Memory B cell (primary cell): ENCODE measurements at regions not wholly inside any gene's neighbourhood (a gene's known extent, or its start where the extent isn't known, plus 50 kb on each side); places are given as distances from the start of the nearest gene placed in this dataset.

Experiments used
- ATAC-seq: fragments of 150-1000 bp; cut with Tn5 transposase; 2 replicates; pipeline ENCODE4 v1.10.0; 2021; ENCODE audit warnings: low read depth, mild to moderate bottlenecking, moderate library complexity
- DNase-seq, 2 donors: peaks; one replicate each; pipeline ENCODE4 v3.0.0; 2022; ENCODE audit warnings: low spot score in 2 of 2
- H3K27ac Mint-ChIP-seq: one replicate; pipeline ENCODE4 v1.8.0; 2022; ENCODE audit warnings: mild to moderate bottlenecking, moderate library complexity, mixed read lengths
- H3K27me3 Mint-ChIP-seq: one replicate; pipeline ENCODE4 v1.8.0; 2022; ENCODE audit warnings: mixed read lengths
- H3K36me3 Mint-ChIP-seq: one replicate; pipeline ENCODE4 v1.8.0; 2022; ENCODE audit warnings: mild to moderate bottlenecking, mixed read lengths
- H3K4me1 Mint-ChIP-seq: one replicate; pipeline ENCODE4 v1.8.0; 2022; ENCODE audit warnings: mixed read lengths
- H3K4me3 Mint-ChIP-seq: one replicate; pipeline ENCODE4 v1.8.0; 2022; ENCODE audit warnings: mild to moderate bottlenecking, moderate library complexity, mixed read lengths
- H3K9me3 Mint-ChIP-seq: one replicate; pipeline ENCODE4 v1.8.0; 2022; ENCODE audit warnings: mixed read lengths

GRCh38 chr2:162974771-162975170, 136.2 kb upstream of the KCNH7 start:
- no peak overlapping the region for H3K27ac Mint-ChIP-seq
- no peaks in the 10 kb centered on the region for H3K36me3 Mint-ChIP-seq
- H3K4me1 Mint-ChIP-seq, result no peaks in the 10 kb centered on the region
- DNase-seq (no peak), ATAC-seq (no peak)
- H3K4me3 Mint-ChIP-seq, result no peak overlapping the region
- no peaks in the 10 kb centered on the region for H3K27me3 Mint-ChIP-seq
- H3K9me3 Mint-ChIP-seq, result peaks cover 4% of the 10 kb centered on the region

- Mint-ChIP-seq H3K36me3 (no peaks in the 10 kb centered on the region), H3K4me3 (no peak overlapping the region), H3K4me1 (no peaks in the 10 kb centered on the region), H3K27me3 (no peaks in the 10 kb centered on the region), H3K9me3 (peaks cover 4% of the 10 kb centered on the region), H3K27ac (no peak overlapping the region)
- DNase-seq, result no peak
- no peak for ATAC-seq
Measured at GRCh38 chr2:162972383-162972782, 133.8 kb upstream of the KCNH7 start.

DNA sequence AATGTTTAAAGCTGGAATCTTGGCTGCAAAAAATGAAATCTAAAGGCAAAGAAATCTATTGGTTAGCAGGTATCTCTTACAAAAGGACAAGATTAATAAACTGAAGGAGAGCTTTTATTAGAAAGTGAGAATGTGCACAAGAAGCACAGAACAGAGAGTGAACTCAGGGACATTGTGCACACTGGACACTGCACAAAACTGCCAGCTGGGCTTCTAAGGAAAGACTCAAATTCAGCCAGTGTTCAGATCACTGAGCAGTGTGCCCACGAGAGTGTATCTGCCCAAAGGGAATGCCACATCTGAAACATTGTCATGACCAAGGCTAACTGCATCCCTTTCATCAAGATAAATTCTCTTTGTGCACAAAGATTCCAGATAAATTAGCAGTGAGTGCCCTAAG, 129.7 kb upstream of the KCNH7 start:
- Mint-ChIP-seq H3K27ac (no peak overlapping the region), H3K27me3 (no peaks in the 10 kb centered on the region), H3K9me3 (peaks cover 2% of the 10 kb centered on the region), H3K4me3 (no peak overlapping the region), H3K36me3 (no peaks in the 10 kb centered on the region), H3K4me1 (no peaks in the 10 kb centered on the region)
- ATAC-seq (no peak), DNase-seq (no peak)

- H3K27ac Mint-ChIP-seq, result no peak overlapping the region
- no peak for DNase-seq
- no peaks in the 10 kb centered on the region for H3K27me3 Mint-ChIP-seq
- peaks cover 2% of the 10 kb centered on the region for H3K9me3 Mint-ChIP-seq
- no peak for ATAC-seq
- H3K4me1 Mint-ChIP-seq, result no peaks in the 10 kb centered on the region
- no peaks in the 10 kb centered on the region for H3K36me3 Mint-ChIP-seq
- H3K4me3 Mint-ChIP-seq, result no peak overlapping the region
Measured at GRCh38 chr2:162967811-162968210, 129.2 kb upstream of the KCNH7 start.

DNA sequence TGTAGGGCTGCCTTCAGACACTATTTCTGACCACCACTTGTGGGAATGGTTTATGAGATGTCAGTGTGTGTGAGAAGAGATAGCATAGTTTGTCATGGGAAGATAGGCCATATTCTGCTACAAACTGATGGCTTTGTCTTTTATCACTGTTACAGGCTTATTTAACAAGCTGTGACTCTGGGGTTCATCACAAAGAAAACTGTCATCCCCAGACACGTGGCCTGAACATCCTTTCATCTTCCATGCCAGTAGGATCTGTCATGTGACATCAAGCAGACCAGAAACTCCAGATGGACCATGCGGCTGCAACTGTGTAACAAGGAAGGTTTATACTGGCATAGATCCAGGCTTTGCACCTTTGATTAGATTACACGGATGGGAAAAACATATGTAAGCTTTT, 128.6 kb upstream of the KCNH7 start:
- no peak overlapping the region for H3K4me3 Mint-ChIP-seq
- peaks cover 2% of the 10 kb centered on the region for H3K9me3 Mint-ChIP-seq
- ATAC-seq (no peak), DNase-seq (no peak)
- no peaks in the 10 kb centered on the region for H3K4me1 Mint-ChIP-seq
- no peaks in the 10 kb centered on the region for H3K36me3 Mint-ChIP-seq
- no peaks in the 10 kb centered on the region for H3K27me3 Mint-ChIP-seq
- no peak overlapping the region for H3K27ac Mint-ChIP-seq

- Mint-ChIP-seq H3K27me3 (no peaks in the 10 kb centered on the region), H3K9me3 (peaks cover 2% of the 10 kb centered on the region), H3K36me3 (no peaks in the 10 kb centered on the region), H3K27ac (no peak overlapping the region), H3K4me1 (no peaks in the 10 kb centered on the region), H3K4me3 (no peak overlapping the region)
- ATAC-seq (no peak), DNase-seq (no peak)
Measured at GRCh38 chr2:162965191-162965590, 126.6 kb upstream of the KCNH7 start.

DNA sequence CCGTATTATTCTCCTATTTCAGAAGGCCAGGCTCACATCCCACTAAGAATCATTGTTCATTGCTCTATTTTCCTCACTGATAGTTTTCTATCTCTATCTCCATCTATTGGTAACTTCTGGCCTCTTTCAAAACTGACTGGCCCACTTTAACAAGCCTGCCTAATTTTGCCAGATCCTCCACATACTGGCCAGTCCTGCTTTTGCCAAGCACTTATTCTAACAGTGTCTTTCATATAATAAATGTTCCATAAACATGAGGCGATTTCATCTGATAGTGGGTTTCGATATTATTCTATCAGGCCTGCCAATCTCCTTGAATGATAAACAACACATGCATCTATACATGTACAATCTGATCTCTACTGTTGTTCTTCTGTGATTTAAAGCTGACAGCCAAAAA, 125.9 kb upstream of the KCNH7 start:
- ATAC-seq, result no peak
- H3K4me3 Mint-ChIP-seq, result no peak overlapping the region
- DNase-seq, result no peak
- no peaks in the 10 kb centered on the region for H3K4me1 Mint-ChIP-seq
- H3K36me3 Mint-ChIP-seq, result no peaks in the 10 kb centered on the region
- no peak overlapping the region for H3K27ac Mint-ChIP-seq
- no peaks in the 10 kb centered on the region for H3K27me3 Mint-ChIP-seq
- H3K9me3 Mint-ChIP-seq, result peaks cover 4% of the 10 kb centered on the region

DNA sequence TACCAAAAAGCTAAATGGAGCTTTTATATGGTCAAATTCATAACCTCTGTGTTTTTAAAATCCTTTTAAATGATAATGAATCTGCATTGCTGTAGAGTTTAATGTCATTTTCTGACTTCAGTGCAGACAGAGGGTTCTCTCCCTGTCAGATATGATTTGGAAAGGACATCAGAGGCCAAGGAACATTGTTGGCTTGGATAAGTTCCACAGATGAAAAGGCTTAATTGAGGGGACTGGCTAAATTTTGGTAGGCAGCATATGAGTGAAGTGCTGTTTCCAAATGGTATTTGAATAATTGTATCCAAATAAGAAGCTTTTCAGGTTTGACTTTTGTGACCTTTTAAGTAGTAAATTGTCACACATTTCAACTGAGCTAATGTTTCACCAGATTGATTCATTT, 124.6 kb upstream of the KCNH7 start:
- Mint-ChIP-seq H3K27ac (no peak overlapping the region), H3K4me1 (no peaks in the 10 kb centered on the region), H3K27me3 (no peaks in the 10 kb centered on the region), H3K9me3 (peaks cover 7% of the 10 kb centered on the region), H3K36me3 (no peaks in the 10 kb centered on the region), H3K4me3 (no peak overlapping the region)
- no peak for DNase-seq
- ATAC-seq, result no peak

DNA sequence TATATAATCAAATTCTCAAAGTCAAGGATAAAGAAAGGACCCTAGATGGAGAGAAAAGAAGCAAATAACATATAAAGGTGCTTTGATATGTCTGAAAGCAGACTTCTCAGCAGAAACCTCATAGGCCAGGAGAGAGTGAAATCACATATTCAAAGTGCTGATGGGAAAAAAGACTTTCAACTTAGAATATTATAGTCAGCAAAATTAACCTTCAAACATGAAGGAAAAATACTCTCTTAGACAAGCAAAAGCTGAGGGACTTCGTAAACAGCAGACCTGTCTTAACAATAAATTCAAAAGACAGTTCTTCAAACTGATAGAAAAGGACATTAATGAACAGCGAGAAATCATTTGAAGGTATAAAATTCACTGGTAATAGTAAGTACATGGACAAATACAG, 107.2 kb upstream of the KCNH7 start:
- Mint-ChIP-seq H3K4me3 (no peak overlapping the region), H3K4me1 (no peaks in the 10 kb centered on the region), H3K9me3 (peaks cover 2% of the 10 kb centered on the region), H3K27ac (no peak overlapping the region), H3K36me3 (no peaks in the 10 kb centered on the region), H3K27me3 (no peaks in the 10 kb centered on the region)
- no peak for DNase-seq
- no peak for ATAC-seq

GRCh38 chr2:162938387-162938786, 99.8 kb upstream of the KCNH7 start:
- no peak for ATAC-seq
- H3K27ac Mint-ChIP-seq, result no peak overlapping the region
- H3K4me3 Mint-ChIP-seq, result no peak overlapping the region
- H3K9me3 Mint-ChIP-seq, result peaks cover 3% of the 10 kb centered on the region
- H3K4me1 Mint-ChIP-seq, result no peaks in the 10 kb centered on the region
- no peaks in the 10 kb centered on the region for H3K36me3 Mint-ChIP-seq
- no peaks in the 10 kb centered on the region for H3K27me3 Mint-ChIP-seq
- no peak for DNase-seq

GRCh38 chr2:162934191-162934590, 95.6 kb upstream of the KCNH7 start:
- H3K9me3 Mint-ChIP-seq, result peaks cover 2% of the 10 kb centered on the region
- H3K4me1 Mint-ChIP-seq, result no peaks in the 10 kb centered on the region
- ATAC-seq (no peak), DNase-seq (no peak)
- no peak overlapping the region for H3K27ac Mint-ChIP-seq
- H3K4me3 Mint-ChIP-seq, result no peak overlapping the region
- no peaks in the 10 kb centered on the region for H3K36me3 Mint-ChIP-seq
- no peaks in the 10 kb centered on the region for H3K27me3 Mint-ChIP-seq

GRCh38 chr2:162932416-162932815, 93.8 kb upstream of the KCNH7 start:
- Mint-ChIP-seq H3K9me3 (peaks cover 2% of the 10 kb centered on the region), H3K27ac (no peak overlapping the region), H3K4me1 (no peaks in the 10 kb centered on the region), H3K27me3 (no peaks in the 10 kb centered on the region), H3K36me3 (no peaks in the 10 kb centered on the region), H3K4me3 (no peak overlapping the region)
- DNase-seq, result no peak
- ATAC-seq, result no peak

DNA sequence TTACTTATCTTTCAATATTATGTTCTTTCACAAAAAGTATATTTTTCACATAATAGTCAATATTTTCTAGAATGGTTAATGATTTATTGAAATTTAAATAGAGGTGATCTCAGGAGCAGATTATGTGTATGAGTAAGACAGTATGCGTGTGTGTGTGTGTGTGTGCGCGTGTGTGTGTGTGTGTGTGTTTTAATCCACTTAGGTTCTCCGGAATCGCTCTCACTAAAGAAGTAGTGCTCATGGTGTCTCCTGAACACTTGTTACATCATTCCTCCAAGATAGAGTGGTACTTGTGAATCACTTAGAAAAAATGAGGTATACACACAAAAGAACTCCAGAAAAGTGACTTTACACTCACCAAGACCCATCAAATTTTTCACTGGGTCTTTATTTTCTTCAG, 91.0 kb upstream of the KCNH7 start:
- H3K9me3 Mint-ChIP-seq, result no peaks in the 10 kb centered on the region
- H3K36me3 Mint-ChIP-seq, result no peaks in the 10 kb centered on the region
- no peaks in the 10 kb centered on the region for H3K4me1 Mint-ChIP-seq
- H3K4me3 Mint-ChIP-seq, result no peak overlapping the region
- H3K27ac Mint-ChIP-seq, result no peak overlapping the region
- DNase-seq, result no peak
- H3K27me3 Mint-ChIP-seq, result no peaks in the 10 kb centered on the region
- ATAC-seq, result no peak

DNA sequence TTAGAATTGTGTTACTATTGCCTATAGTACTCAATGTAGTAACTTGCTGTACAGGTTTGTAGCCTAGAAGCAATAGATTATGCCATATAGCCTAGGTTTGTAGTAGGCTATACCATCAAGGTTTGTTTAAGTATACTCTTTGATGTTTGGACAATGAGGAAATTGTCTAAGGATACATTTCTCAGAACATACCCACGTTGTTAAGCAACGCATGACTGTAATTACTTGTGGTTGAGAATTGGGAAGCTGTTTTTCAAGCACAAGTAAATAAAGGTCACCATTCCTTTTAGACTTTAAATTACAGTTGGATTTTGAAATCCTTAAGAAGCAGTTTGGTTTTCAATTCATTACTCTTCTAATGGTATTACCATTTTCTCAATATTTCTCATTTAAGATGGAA, 89.8 kb upstream of the KCNH7 start:
- Mint-ChIP-seq H3K36me3 (no peaks in the 10 kb centered on the region), H3K9me3 (no peaks in the 10 kb centered on the region), H3K27ac (no peak overlapping the region), H3K4me3 (no peak overlapping the region), H3K4me1 (no peaks in the 10 kb centered on the region), H3K27me3 (no peaks in the 10 kb centered on the region)
- ATAC-seq (no peak), DNase-seq (no peak)

DNA sequence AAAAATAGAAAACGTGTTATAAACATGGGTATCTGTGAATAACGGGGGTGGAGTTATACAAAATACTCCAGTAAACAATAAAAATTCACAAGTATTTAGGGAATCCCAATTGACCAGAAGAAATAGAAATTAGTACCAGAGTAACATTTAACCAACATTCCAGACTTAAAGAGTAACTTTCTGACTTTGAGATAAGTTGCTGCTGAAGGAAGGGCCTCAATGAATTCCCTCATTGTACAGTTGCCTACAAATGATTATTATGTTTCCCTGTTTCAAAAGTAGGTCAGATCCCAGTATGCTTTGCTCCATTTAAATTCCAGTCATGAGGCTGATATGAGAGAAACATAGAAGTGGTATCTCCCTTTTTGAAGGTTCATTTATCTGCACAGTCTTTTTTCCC, 88.3 kb upstream of the KCNH7 start:
- Mint-ChIP-seq H3K36me3 (no peaks in the 10 kb centered on the region), H3K4me3 (no peak overlapping the region), H3K27ac (no peak overlapping the region), H3K4me1 (no peaks in the 10 kb centered on the region), H3K9me3 (no peaks in the 10 kb centered on the region), H3K27me3 (no peaks in the 10 kb centered on the region)
- DNase-seq (no peak), ATAC-seq (no peak)

DNA sequence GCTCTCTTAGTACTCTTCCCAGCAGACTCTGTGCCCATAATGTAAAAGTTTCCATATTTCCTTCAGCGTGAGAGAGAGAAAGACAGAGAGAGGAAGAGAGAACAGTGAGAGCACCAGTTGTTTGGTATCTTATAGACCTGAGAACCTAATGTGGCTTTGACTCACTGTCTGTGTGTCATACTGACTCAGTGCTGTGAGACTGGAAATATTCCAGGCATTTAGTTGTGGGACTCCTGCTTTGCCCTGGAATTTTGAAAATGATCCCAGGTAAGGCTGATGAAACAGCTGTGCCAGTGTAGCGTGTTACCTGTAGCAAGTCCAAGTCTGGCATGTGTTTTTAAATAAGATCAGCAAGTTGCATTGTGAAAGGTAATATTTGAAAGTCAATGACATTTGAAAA, 87.9 kb upstream of the KCNH7 start:
- no peaks in the 10 kb centered on the region for H3K36me3 Mint-ChIP-seq
- no peak overlapping the region for H3K4me3 Mint-ChIP-seq
- ATAC-seq (no peak), DNase-seq (no peak)
- H3K9me3 Mint-ChIP-seq, result no peaks in the 10 kb centered on the region
- H3K27ac Mint-ChIP-seq, result no peak overlapping the region
- H3K4me1 Mint-ChIP-seq, result no peaks in the 10 kb centered on the region
- H3K27me3 Mint-ChIP-seq, result no peaks in the 10 kb centered on the region
